KOPT-K1 (cell line): ENCODE measurements at regions not wholly inside any gene's neighbourhood (a gene's known extent, or its start where the extent isn't known, plus 50 kb on each side); places are given as distances from the start of the nearest gene placed in this dataset.

Experiments used
- H3K27ac ChIP-seq: fragments of 200-600 bp; sonication (generic); 2 replicates; pipeline ENCODE4 v1.5.1; 2016; ENCODE audit warnings: antibody characterized with exemption, mild to moderate bottlenecking, low read depth, low read length; ENCODE audit not compliant: poor library complexity, severe bottlenecking
- H3K36me3 ChIP-seq: fragments of 200-600 bp; sonication (generic); 2 replicates; pipeline ENCODE4 v1.5.1; 2017; ENCODE audit warnings: antibody characterized with exemption, mild to moderate bottlenecking, low read length, moderate library complexity; ENCODE audit not compliant: insufficient read depth
- H3K9me3 ChIP-seq: fragments of 200-600 bp; sonication (generic); 2 replicates; pipeline ENCODE4 v1.5.1; 2017; ENCODE audit warnings: antibody characterized with exemption, low read length, mild to moderate bottlenecking; ENCODE audit not compliant: insufficient read depth, poor library complexity, severe bottlenecking

DNA sequence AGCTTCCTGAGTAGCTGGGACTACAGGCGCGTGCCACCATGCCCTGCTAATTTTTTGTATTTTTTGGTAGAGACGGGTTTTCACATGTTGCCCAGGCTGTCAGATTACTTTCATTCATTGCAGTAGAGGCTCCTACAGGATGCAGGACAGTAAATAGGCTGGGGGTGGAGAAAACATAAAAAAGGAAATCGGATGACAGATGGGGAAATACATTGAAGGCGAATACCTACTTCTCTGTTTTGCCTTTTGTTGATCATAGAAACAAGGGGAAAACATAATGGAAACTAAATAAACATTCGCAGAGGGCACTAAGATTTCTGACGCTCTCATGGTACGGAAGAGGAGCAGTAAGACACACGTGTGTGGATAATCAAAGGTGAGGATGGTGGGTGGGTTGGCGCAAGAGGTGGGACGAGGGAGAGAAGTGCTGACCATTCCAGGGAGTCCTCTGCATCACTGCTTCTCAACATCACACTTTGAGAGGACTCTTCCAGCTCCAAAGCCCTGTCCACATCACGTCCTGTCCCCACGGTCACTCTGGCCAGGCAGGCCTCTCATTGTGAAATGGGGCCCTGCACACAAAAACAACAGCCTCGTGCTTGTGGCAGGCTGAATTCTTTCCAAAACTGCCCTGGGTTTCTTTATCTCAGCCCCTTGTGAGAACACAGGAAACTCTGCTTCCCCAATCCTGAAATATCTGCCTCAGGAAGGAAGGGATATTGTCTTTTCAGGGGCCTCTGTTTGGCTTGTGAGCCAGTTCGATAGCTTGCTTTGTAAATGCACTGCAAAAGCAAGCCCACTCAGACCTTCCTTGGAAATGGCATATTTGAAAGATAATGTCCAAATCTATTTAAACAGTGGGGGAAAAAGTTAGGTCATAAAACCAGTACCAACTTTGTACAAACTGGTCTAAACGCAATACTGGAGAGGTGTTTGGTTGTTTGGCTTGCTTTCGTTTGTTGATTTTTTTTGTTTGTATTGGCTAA is 188.5 kb downstream of the FOXO1 start:
- Histone ChIP-seq H3K9me3 (no peaks in the 10 kb centered on the region), H3K36me3 (no peaks in the 10 kb centered on the region), H3K27ac (no peak overlapping the region)

DNA sequence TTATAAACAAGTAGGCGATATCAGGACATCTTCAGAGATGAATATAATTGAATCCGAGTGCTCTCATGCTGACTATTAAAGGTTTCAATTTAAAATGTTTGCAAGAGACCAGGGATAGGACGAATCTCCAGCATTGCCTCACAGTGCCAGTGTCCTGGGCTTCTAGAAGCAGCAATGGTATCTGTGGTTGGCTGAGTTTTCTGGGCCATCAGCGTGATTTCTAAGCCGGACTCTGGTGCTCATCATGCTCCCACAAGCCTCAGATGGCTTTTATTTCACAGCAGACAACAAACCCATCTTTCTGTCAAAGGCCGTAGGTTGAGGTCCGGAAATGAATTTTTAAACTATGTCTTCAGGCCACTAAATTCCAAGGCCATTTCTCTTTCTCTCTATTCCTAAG is 187.7 kb downstream of the FOXO1 start:
- H3K27ac ChIP-seq, result no peak overlapping the region
- no peaks in the 10 kb centered on the region for H3K36me3 ChIP-seq
- H3K9me3 ChIP-seq, result no peaks in the 10 kb centered on the region

DNA sequence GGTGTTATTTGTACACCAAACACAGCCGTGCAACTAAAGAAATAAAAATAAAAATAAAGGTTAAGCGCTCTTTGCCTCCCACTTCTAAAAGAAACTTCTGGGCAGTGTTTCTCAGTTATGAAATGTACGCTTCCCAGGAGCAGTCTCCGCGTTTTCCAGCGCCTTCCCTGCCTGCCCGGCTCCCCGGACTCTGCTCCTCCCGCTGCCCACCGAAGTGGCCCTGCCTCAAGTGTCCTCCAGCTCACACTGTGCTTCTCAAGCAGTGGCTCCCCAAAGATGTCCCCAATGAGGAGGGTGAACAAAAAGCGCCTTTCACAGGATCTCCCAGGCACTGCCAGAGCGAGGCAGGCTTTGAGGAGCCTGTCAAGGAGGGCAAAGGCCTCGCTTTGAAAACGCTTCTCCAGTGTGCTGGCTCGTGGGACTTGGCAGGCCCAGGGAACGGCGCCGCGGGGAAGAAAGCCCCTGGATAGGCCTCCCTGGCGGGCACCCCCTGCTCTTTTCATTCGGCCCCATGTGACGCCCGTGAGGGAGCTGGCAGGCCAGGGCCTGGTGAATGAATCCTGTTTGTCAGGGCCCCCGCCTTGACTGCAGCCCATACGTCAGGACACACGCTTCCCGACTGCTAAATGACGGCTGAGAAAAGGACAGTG is 187.1 kb downstream of the FOXO1 start:
- no peaks in the 10 kb centered on the region for H3K36me3 ChIP-seq
- no peaks in the 10 kb centered on the region for H3K9me3 ChIP-seq
- H3K27ac ChIP-seq, result no peak overlapping the region

DNA sequence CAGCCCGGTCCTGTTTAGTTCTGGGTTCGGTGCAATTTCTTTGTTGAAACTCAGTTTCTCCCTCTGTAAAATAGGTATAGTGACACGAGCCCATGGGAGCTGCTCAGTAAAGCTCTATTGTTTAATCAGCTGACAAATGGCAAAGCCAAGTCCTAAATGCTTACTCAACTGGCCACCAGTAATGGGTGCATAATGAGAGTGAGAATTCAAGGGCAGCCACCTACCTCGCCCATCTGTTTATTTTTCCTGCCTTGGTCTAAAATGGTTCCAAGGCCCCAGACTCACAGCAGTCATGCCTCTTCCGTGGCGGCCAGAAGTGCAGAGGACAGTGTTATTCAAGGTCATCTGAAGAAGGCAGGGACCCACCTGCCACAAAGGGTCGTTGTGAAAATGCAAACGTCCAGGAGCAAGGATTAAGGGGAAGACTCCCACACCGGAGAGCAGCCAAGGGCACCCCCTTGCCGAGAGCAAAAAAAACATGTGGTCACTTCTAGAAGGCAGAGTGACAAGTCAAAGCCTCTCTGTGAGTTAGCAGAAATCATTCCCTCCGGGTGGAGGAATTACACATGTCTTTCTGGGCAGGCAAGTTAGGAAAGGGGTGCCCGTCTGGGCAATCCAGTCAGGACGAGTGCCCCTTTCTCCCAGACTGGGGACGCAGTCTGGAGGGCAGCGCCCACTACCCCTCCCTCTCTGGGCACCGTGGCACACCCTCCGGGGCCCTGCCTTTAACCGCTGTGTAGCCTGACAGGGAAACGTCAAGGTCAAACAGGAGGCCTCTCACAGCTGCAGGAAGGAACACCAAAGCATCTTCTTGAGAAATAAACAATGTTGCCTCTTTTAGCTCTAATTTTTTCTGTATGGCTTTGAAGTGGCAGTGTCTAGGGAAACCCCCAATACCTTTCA is 186.2 kb downstream of the FOXO1 start:
- Histone ChIP-seq H3K9me3 (no peaks in the 10 kb centered on the region), H3K36me3 (no peaks in the 10 kb centered on the region), H3K27ac (no peak overlapping the region)

DNA sequence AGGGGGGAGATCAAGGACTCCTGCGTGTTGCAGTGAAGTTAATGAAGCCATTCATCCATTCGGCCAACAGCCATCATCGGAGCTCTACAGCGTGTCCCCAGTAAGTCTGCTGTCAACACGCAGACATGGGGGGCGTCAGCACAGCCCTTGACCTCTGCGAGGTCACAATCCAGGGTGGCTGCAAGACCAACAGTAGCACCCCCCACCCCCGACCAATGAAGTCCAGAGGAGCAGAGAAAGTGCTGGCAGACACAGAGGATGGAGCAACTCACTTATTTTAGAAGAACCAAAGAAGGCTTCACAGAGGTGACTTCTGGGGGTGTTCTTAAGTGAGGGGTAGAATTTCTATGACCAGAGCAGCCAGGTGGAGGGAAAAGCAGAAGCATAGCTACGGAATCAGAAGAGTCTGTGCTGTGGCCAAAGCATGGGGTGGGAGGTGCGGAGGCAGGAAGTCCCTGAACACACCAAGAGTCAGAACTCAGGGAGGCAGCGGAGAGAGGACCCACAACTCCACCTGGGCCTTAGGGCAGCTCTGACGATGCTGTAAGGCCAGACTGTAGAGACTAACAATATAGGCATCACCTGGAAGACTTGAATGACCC is 185.4 kb downstream of the FOXO1 start:
- no peaks in the 10 kb centered on the region for H3K36me3 ChIP-seq
- no peaks in the 10 kb centered on the region for H3K9me3 ChIP-seq
- no peak overlapping the region for H3K27ac ChIP-seq

DNA sequence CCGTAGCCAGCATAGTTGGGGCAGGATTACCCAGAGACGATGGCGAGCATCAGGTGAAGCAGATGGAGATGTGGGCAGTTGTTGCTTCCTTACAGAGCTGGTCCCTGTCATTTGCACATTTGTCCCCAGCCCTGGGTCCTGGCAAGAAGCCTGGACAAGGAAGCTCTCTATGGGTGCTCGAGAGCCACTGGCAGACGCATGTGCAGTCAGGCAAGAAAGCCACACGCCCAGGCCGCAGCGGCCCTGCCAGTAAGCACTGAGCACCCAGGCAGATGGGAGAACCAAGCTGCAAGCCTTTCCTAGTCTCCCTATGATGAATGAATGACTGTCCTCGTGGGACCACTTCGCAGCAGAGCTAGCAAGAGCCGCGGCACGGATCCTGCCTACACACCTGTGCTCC is 182.8 kb downstream of the FOXO1 start:
- H3K27ac ChIP-seq, result no peak overlapping the region
- no peaks in the 10 kb centered on the region for H3K9me3 ChIP-seq
- H3K36me3 ChIP-seq, result no peaks in the 10 kb centered on the region

DNA sequence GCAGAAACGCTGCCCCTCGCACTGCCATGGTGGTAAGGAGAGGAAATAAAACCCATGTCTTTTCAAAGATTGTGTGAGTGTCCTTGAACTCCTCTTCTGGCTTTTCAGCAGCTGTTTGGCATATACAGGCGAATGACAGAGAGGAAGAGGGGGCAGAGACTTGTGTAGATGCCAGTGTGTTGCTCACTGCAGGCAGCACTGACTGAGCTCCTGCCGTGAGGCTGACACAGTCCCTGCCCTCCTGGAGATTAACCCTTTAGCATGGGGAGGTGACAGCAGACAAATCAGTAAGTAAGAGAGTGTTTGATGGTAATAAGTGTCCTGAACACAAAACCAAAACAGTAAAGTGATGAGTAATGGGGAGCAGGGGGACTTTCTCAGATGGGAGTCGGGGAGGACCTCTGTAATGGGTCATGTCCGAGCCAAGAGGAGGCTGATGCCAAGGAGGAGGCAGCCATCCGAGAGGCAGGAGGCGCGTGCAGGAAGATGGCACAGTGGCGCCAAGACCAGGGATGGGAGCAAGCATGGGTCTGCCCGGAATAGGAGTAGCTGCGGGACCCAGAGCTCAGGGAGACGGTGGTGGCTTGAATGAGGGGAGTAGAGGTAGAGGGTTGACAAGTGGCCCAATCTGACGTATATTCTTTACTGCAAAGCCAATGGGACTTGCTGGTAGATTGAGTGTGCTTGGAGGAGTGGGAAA is 182.2 kb downstream of the FOXO1 start:
- no peak overlapping the region for H3K27ac ChIP-seq

DNA sequence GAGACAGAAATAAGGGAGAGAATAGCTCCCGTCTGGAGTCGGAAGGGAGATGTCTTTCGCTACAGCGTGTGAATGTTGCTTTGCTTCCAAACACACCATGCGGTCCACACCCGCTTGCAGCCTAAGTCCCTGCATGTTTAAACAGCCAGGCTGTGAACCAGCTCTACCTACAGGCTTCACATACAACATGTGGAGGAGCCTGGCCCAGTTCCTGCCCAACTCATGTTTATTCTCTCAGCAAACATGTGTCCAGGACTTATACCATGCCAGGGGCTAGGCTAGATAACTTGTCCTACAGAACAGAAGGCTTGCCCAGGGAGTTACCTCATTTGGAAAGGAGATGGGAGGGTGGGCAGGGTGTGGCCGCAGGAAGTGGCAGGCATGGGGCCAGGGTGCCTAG is 181.5 kb downstream of the FOXO1 start:
- Histone ChIP-seq H3K36me3 (no peaks in the 10 kb centered on the region), H3K9me3 (no peaks in the 10 kb centered on the region), H3K27ac (no peak overlapping the region)

More for the DNA sequence above, 182.2 kb downstream of the FOXO1 start:
- H3K9me3 ChIP-seq, result no peaks in the 10 kb centered on the region
- H3K36me3 ChIP-seq, result no peaks in the 10 kb centered on the region

DNA sequence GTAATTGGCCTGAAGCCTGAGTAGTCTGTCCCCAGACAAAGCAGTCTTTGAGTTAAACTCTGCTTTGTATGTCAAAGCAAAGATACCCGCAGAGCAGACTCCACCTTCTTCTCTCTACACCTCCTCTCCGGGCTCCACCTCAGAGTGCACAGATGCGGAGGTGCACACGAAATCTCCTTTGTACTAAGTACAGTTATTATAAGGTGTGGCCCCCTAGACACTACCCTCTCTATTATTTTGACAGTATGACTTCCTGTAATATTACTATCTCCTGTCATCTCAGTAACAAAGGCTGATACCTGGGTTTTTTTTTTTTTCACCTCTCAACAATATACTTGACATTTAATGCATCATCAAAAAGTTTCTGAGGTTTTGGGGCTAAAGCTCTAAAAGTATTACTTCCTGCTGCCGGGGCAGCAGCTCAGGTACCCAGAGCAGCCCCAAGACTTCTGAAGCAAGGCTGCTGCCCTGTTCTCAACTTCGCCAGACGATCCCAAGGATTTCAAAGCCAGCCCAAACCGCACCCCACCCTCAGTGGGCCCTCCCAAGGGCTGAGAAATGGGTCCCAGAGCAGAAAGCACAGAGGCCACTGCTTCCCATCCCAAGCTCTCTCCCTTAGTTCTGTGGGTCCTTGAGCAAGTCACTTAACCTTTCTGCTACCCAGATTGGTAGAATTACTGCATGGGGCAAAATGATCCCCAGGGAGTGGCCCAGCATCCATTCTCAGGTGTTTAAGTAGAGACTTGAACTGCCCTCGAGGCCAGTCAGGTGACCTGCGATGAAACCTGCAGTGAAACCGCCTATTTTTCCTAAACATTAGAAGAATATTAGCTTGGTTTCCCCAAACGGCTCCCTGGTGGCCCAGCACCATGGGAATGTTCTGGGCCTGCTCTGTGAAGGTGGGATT is 180.6 kb downstream of the FOXO1 start:
- no peaks in the 10 kb centered on the region for H3K36me3 ChIP-seq
- H3K27ac ChIP-seq, result no peak overlapping the region
- H3K9me3 ChIP-seq, result no peaks in the 10 kb centered on the region

DNA sequence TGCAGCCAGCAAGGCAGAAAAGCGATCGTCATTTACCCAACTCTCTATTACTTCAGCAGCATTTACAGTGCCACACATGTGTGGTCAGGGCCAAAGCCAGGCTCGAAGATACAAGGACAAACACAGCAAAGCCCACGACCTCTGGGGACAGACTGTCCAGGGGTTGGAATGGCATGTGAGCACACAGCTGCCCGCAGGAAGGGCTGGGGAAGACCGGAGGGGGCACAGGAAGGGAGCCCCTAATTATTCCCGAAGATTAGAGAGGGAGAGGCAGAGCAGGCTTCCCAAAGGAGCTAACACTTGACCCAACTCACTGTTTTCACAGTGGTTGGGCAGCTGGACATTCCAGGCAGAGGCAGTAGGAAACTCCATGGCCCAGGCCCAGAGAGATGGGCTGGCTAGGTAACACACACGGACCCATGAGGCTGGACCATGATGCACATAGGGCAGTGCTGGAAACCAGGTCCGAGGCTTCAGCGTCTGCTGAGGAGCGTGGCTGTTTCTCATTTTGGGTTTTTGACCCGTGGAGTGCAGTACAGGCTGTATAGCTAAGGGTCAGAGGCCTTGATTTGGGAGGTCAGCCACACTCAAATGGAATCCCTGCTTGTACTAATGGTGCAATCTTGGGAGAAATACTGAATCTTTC is 179.8 kb downstream of the FOXO1 start:
- Histone ChIP-seq H3K27ac (no peak overlapping the region), H3K9me3 (no peaks in the 10 kb centered on the region), H3K36me3 (no peaks in the 10 kb centered on the region)

DNA sequence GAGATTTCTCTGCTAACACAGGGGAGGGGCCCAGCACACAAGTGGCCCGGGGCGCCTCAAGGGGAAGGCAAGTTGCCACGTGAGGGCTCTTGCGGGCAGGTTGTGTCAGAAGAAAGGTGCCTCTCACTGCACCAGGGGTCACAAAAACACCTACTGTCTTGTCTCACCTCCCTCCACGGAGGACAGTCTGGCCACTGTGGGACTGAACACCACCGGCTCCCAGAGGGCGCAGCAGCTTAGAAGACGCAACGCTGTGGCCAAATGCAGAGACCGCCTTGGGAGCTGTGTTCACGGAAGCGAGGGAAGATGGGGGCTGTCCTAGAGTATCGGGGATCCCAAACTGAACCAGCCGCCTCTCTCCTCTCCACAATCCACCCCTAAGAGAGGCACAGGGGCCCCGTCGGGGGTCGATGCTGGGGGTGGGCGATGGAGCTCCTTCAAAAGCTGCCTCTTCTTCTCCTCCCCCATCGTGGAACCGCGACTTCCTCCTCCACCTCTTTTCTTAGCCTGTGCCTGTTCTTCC is 177.5 kb downstream of the FOXO1 start:
- no peaks in the 10 kb centered on the region for H3K9me3 ChIP-seq
- H3K36me3 ChIP-seq, result no peaks in the 10 kb centered on the region
- no peak overlapping the region for H3K27ac ChIP-seq

DNA sequence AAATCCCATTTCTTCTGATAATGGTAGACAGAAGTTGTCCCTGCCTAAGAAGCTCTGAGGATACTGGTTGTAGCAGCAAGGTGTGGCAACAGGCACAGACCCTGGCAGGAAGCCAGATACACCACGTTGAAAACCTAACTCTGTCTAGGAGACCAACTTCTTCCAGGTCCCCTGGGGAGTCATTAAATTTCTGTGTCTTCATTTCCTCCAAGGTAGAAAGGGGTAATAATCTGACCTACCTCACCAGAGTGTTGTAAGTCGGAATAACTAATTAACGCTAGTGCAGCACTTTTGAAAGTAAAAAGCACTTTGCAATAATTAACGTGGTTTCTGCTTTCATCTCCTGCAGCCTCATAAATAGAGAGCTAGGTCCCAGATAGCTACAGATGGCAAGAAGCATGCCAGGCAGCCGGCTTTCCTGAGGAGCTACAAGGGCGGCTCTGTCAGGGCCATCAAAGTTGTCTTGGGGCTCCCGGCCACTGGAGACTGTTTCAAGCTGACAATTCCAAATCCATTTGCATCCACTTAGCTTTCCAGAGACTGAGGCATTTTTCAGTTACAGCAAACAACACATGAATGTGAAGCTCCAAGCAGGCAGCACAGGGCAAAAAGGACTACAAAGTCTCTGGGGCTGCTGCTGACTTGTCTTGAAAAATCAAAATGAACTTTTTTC is 176.2 kb downstream of the FOXO1 start:
- no peaks in the 10 kb centered on the region for H3K9me3 ChIP-seq
- no peak overlapping the region for H3K27ac ChIP-seq
- no peaks in the 10 kb centered on the region for H3K36me3 ChIP-seq
